GM23338 (cell line): ENCODE measurements at regions not wholly inside any gene's neighbourhood (a gene's known extent, or its start where the extent isn't known, plus 50 kb on each side); places are given as distances from the start of the nearest gene placed in this dataset.

Source experiments
- ATAC-seq: fragments of 200-7000 bp; cut with Tn5 transposase; 3 replicates; pipeline ENCODE4 v1.9.1; 2020
- DNase-seq: peaks from one replicate; pipeline ENCODE4 v3.0.0-alpha.2; 2015; ENCODE audit warnings: low spot score
- H2AFZ ChIP-seq: fragments of 200-600 bp; sonication (generic); 2 replicates; pipeline ENCODE4 v1.8.0; 2016; ENCODE audit warnings: antibody characterized with exemption, mild to moderate bottlenecking, moderate library complexity
- H3F3A ChIP-seq: fragments of 200-600 bp; sonication (generic); replicated peaks from 2 replicates; pipeline ENCODE4 v1.8.0; 2017; ENCODE audit warnings: antibody characterized with exemption, mixed run types, low read depth
- H3K27ac ChIP-seq: fragments of 200-600 bp; sonication (generic); 2 replicates; pipeline ENCODE4 v1.6.1; 2016; ENCODE audit warnings: low read depth
- H3K27me3 ChIP-seq: fragments of 200-600 bp; sonication (generic); 2 replicates; pipeline ENCODE4 v1.8.0; 2016; ENCODE audit warnings: mild to moderate bottlenecking, mixed run types, moderate library complexity; ENCODE audit not compliant: insufficient read depth
- H3K36me3 ChIP-seq: fragments of 200-600 bp; sonication (generic); 2 replicates; pipeline ENCODE4 v1.8.0; 2016; ENCODE audit warnings: mild to moderate bottlenecking; ENCODE audit not compliant: insufficient read depth
- H3K4me1 ChIP-seq: fragments of 200-600 bp; sonication (generic); 2 replicates; pipeline ENCODE4 v1.8.0; 2016; ENCODE audit warnings: mild to moderate bottlenecking, moderate library complexity; ENCODE audit not compliant: insufficient read depth
- H3K4me2 ChIP-seq: fragments of 200-600 bp; sonication (generic); 2 replicates; pipeline ENCODE4 v1.7.1; 2017; ENCODE audit warnings: mixed run types
- H3K4me3 ChIP-seq: fragments of 200-600 bp; sonication (generic); 2 replicates; pipeline ENCODE4 v1.6.1; 2016; ENCODE audit warnings: mixed run types
- H3K79me2 ChIP-seq: fragments of 200-600 bp; sonication (generic); replicated peaks from 2 replicates; pipeline ENCODE4 v1.8.0; 2017; ENCODE audit warnings: mild to moderate bottlenecking; ENCODE audit not compliant: insufficient read depth
- H3K9me2 ChIP-seq: fragments of 200-600 bp; sonication (generic); 2 replicates; pipeline ENCODE4 v1.8.0; 2017; ENCODE audit not compliant: insufficient read depth
- H4K20me1 ChIP-seq: fragments of 200-600 bp; sonication (generic); replicated peaks from 2 replicates; pipeline ENCODE4 v1.8.0; 2017; ENCODE audit warnings: mild to moderate bottlenecking; ENCODE audit not compliant: insufficient read depth
- H3K27ac Mint-ChIP-seq: 2 replicates; pipeline ENCODE4 v1.8.0; 2020; ENCODE audit warnings: inconsistent platforms, mild to moderate bottlenecking, moderate library complexity, mixed read lengths
- H3K27me3 Mint-ChIP-seq: 3 replicates; pipeline ENCODE4 v1.8.0; 2022; ENCODE audit warnings: low read depth, mild to moderate bottlenecking, moderate library complexity, mixed read lengths, inconsistent platforms; ENCODE audit not compliant: insufficient read depth, poor library complexity
- H3K36me3 Mint-ChIP-seq: 3 replicates; pipeline ENCODE4 v1.8.0; 2021; ENCODE audit warnings: low read depth, mild to moderate bottlenecking, inconsistent platforms, moderate library complexity, mixed read lengths
- H3K4me1 Mint-ChIP-seq: 3 replicates; pipeline ENCODE4 v1.8.0; 2020; ENCODE audit warnings: mild to moderate bottlenecking, inconsistent platforms, mixed read lengths
- H3K4me3 Mint-ChIP-seq: 3 replicates; pipeline ENCODE4 v1.8.0; 2021; ENCODE audit warnings: moderate library complexity, mild to moderate bottlenecking, inconsistent platforms, mixed read lengths
- H3K9me3 Mint-ChIP-seq: 3 replicates; pipeline ENCODE4 v1.8.0; 2020; ENCODE audit warnings: moderate library complexity, mild to moderate bottlenecking, inconsistent platforms, mixed read lengths
- CTCF ChIP-seq, 2 experiments: fragments of 200-600 bp in 1 of 2; sonication (generic) in 1 of 2; conservative IDR thresholded peaks; 2 replicates each; pipeline versions ENCODE4 v1.5.1 to v1.6.1; 2016 to 2017; ENCODE audit warnings: antibody characterized with exemption in 2 of 2, low read depth in 2 of 2, mild to moderate bottlenecking in 2 of 2, moderate library complexity in 1 of 2
- ZNF462 ChIP-seq: fragments of 250-450 bp; sonication (Bioruptor Pico); IDR thresholded peaks from 2 replicates; pipeline ENCODE4 v1.5.0; 2020; ENCODE audit warnings: mild to moderate bottlenecking, moderate library complexity

GRCh38 chr4:66814277-66814676 is 731.0 kb downstream of the CENPC start:
- Histone ChIP-seq H3K4me1 (no peaks in the 10 kb centered on the region), H3F3A (no peaks in the 10 kb centered on the region), H3K27ac (no peak overlapping the region), H3K9me2 (no peaks in the 10 kb centered on the region), H4K20me1 (no peaks in the 10 kb centered on the region), H3K4me2 (no peak overlapping the region), H3K4me3 (no peak overlapping the region), H2AFZ (no peak overlapping the region), H3K79me2 (no peaks in the 10 kb centered on the region), H3K27me3 (no peaks in the 10 kb centered on the region), H3K36me3 (no peaks in the 10 kb centered on the region)
- H3K4me3 Mint-ChIP-seq: no peak overlapping the region
- no peaks in the 10 kb centered on the region for H3K36me3 Mint-ChIP-seq
- no peak for DNase-seq
- peaks cover 1% of the 10 kb centered on the region for H3K27me3 Mint-ChIP-seq
- no peak for ATAC-seq
- TF ChIP-seq ZNF462 (CRISPR knock-in tag): no peak
- H3K4me1 Mint-ChIP-seq: no peaks in the 10 kb centered on the region
- H3K9me3 Mint-ChIP-seq: no peaks in the 10 kb centered on the region
- H3K27ac Mint-ChIP-seq: no peak overlapping the region

GRCh38 chr4:66805582-66805981 is 739.7 kb downstream of the CENPC start:
- no peaks in the 10 kb centered on the region for H3K27me3 Mint-ChIP-seq
- Histone ChIP-seq H3F3A (no peaks in the 10 kb centered on the region), H3K4me3 (no peak overlapping the region), H3K79me2 (no peaks in the 10 kb centered on the region), H2AFZ (peak overlapping the region; percentile 54; the same call in 1 of the 2 replicates), H3K9me2 (no peaks in the 10 kb centered on the region), H4K20me1 (no peaks in the 10 kb centered on the region), H3K27ac (no peak overlapping the region), H3K36me3 (no peaks in the 10 kb centered on the region), H3K27me3 (no peaks in the 10 kb centered on the region), H3K4me2 (no peak overlapping the region), H3K4me1 (no peaks in the 10 kb centered on the region)
- DNase-seq (no peak), ATAC-seq (no peak)
- peaks cover 7% of the 10 kb centered on the region; the same call in 2 of the 3 replicates for H3K9me3 Mint-ChIP-seq
- H3K27ac Mint-ChIP-seq: no peak overlapping the region
- no peaks in the 10 kb centered on the region; the same call in 2 of the 3 replicates for H3K36me3 Mint-ChIP-seq
- no peak overlapping the region for H3K4me3 Mint-ChIP-seq
- no peaks in the 10 kb centered on the region for H3K4me1 Mint-ChIP-seq
- no peak for TF ChIP-seq CTCF (conservative IDR thresholded peaks at IDR 0.05; ENCODE audit: low read depth in 2 of 2)
